HG03139 (cell line): ENCODE measurements at regions not wholly inside any gene's neighbourhood (a gene's known extent, or its start where the extent isn't known, plus 50 kb on each side); places are given as distances from the start of the nearest gene placed in this dataset.
"Not testable (repeated sequence)": the region's sequence is repeated elsewhere in the genome, so short reads cannot be mapped to it uniquely, and the experiment has no call there.

Source experiments
- ATAC-seq: cut with Tn5 transposase; IDR thresholded peaks from one replicate; pipeline ENCODE4 v1.9.1; 2021; ENCODE audit not compliant: unreplicated experiment

DNA sequence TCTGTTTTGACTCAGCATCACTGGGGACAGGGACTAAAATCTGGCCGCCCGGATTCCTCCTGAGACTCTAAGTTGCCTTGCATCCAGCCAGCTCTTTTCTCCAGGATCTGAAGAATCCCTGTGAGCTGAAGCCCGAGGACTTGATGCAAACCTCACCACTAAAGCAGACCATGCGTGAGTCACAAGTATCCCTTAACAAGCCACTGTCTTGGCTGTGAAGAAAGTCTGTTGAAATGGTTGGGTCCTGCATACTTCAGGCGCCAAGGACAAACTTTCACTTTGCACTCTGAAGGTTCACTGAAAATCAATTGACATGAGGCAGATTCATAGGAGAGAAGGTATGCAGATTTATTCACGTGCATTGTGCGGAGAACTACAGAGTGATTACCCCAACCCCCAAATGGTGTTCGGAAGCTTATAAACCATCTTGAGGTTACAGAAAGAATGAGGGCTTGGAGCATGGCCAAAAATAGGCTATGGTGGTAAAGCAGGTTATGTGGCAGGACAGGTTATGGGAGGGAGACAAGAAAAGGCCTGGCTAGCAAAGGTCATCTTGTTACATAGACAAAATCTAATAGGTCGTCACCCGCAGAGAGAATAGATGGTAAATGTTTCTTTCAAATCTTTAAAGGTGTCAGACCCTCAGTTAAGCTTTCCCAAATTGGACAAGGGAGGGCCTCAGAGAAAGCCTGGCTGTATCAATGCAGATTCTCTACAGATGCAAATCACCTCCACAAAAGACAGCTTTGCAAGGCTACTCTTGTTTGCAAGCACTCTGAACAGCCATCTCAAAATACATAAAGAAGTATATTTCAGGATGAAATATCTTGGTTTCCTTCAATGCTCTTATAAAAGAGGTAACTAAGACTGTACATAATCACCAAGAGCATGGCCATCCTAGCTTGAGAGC lies 126.3 kb upstream of the PLAAT1 start:
- no peak for ATAC-seq

DNA sequence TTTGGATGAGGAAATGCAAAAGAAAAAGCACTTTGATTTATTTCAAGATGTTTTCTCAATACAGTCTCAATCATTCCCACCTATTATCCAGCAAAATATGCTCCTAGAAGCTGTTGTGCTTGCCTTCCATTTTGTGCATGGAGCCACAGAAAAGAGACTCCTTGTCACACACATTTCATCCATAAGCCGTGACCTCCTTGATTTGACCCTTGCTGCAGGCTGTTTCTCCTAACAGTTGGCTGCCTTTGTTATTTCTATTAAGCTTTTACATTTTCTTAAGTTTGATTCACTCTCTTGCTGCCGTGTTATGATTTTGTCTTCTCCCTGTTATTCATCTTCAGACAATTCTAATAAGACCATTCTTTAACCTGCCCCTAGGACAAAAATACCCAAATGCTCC lies 124.2 kb upstream of the PLAAT1 start:
- no peak for ATAC-seq

DNA sequence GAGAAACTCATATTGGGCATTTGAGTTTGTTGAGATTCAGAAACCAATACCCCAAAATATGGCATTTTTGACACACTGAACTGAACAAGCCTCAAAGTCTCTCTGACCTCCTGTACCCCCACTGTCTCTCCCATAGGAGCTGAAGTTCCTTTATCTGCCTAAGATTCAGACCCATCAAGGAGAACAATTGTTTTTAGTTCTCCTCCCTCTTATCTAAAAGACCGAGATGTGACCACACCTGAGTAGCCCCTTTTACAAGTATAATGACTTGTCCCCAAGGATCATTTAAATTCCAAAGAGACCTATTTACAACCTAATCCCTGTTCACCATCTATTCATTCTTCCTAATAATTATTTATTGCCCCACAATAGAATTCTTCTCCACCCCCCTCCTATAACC lies 122.1 kb upstream of the PLAAT1 start:
- no peak for ATAC-seq

DNA sequence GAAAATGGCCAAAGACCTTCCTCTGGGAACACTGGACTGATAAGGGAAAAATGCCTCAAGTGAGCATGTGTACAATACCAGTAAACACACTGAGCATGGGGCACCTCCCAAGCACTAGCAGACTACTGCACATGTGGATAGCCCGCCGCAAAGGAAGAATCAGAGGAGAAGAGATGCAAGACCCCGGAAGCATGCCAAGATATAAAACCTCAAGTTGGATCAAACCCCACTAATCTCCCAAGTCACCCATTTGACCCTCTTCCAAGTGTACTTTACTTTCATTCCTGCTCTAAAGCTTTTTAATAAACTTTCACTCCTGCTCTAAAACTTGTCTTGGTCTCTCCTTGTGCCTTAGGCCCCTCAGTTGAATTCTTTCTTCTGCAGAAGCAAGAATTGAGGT lies 121.1 kb upstream of the PLAAT1 start:
- ATAC-seq = no peak

GRCh38 chr3:193124861-193125260 lies 116.2 kb upstream of the PLAAT1 start:
- no peak for ATAC-seq

- ATAC-seq = no peak
Observed at GRCh38 chr3:193129607-193130006, 111.4 kb upstream of the PLAAT1 start.

DNA sequence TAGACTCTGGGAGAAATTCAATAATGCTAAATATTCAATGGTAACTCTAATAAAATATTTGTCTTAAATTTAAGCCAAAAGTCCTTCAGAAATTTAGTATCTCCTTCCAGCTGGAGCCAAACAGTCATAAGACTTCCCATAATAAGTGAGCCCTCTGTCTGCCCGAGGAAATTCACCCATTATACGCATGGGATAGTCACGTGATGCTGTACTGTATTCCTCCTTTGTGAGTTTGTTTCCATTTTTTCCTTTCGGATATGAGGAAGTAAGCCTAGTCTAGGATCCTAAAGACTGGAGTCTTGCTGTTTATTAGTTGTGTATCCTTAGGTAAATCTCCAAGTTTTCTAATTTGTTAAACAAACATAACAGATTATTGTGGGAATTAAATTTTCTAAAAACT lies 110.4 kb upstream of the PLAAT1 start:
- ATAC-seq = no peak

GRCh38 chr3:193132241-193132640 lies 108.8 kb upstream of the PLAAT1 start:
- ATAC-seq = no peak

DNA sequence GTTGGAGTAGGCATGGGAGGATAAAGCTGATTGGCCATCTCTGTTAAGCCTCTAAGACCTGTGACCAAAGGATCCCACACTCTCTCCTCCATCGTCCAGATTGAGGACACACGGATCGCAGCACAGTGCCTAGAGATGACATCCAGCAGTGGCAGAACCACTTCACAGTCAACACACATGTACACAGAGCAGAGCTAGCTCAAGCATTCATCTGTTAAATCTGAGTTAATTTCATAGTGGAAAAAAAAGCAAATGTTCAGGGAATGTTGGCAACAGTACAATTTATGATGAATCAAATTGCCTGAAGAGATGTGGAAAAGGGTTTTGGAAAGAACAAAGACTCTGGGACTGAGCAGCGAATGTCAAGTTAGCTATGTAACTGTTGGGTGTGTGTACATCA lies 108.1 kb upstream of the PLAAT1 start:
- ATAC-seq = no peak

DNA sequence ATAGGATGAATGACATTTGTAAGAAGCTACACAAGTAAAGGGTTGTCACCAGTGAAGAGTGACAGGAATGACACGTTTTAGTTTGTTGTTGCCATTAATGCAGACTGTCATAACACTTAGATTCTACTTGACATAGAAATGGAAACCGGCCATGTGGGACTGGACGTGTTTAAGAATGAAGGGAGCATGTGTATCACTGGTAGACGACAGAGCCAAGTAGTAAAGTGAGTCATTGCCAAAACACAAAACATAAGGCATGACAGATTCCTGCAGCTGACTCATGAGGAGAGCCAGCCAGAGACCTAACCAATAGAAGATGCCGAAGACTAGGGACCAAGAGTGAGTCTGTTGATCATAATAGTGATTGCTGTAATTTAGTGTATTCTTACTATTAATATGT lies 106.2 kb upstream of the PLAAT1 start:
- no peak for ATAC-seq

DNA sequence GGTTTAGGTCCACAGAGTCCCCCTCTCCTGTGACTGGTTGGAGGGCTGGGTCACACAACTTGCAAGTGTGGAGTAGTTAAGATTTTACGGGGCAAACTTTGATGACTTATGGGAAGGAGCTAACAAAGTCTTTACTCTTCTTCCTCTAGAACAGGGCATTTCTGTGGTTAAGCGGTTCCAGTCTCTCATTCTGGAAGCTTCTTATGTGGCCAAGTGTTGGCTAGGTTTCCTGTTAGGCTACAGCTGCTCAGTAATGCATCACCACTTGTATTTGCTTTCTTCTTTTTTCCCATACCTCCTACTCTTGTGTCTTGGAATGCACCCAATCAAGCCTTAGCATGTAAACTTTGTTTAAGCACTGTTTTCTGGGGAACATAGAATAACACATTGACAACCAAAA lies 100.6 kb upstream of the PLAAT1 start:
- no peak for ATAC-seq

- no peak for ATAC-seq
Observed at GRCh38 chr3:193145248-193145647, 95.8 kb upstream of the PLAAT1 start.

DNA sequence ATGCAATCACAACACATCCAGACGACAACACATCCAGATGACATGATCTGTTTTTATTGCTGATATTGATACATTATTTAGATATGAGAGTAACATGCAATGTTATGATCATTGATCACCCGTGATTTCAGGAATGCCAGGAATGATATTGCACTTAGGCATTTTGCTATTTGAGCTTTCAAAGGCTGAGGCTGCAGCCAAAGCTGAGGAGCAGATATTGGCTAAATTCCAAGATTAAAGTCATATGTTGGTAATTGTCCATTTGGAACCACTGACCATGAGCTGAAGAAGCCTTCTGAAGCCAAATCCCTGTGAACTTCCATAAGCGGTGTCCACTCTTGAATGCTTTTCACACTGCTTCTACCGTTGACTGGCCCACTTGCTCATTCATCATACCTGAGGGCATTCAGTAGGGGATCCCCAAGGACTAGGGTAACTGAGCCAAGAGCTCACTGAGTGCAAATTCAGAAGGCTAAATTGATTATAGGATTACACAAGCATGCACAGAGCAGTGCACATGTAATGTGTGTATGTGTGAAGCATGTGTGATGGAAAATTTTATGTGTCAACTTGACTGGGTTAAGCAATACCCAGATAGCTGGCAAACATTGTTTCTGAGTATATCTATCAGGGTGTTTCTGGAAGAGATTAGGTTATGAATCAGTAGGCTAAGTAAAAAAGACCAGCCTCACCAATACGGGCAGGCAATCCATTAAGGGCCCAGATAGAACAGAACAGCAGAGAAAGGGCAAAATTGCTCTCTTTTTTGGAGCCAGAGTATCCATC lies 92.1 kb upstream of the PLAAT1 start:
- no peak for ATAC-seq

GRCh38 chr3:193149998-193150397 lies 91.0 kb upstream of the PLAAT1 start:
- no peak for ATAC-seq

DNA sequence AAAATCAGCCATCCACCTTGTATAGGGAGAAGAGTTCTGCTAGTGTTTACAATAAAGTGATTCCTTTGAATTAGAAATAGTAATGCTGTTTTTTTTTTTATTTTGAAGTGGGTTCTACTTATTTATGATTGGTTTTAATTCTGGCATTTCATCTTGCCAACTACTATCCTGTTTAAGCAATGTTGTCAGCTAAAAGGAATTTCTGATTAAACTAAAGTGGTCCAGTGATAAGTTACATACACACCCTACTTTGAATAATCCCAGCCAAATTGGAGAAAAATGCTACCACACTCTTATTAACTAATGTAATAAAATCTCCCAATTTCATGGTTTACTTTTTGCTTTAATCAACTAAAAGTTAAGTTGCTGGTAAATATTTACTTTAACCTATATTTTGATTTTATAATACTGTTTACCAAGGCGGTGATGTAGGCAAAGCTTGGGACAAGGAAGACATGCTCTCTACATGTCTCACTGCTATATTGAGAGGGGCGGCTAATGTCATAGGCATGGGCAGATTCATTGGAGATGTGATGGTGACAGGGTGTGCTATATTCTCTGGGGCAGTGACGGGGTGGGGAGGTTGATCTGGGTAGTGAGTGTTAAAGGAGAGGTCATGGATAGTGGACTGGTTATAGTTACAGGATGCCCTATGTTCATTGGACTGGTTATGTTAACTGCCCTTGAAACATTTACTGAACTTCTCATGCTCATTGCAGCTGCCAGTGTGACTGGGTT lies 85.8 kb upstream of the PLAAT1 start:
- not testable (repeated sequence) for ATAC-seq

- ATAC-seq = no peak
Observed at GRCh38 chr3:193157051-193157450, 84.0 kb upstream of the PLAAT1 start.

- no peak for ATAC-seq
Observed at GRCh38 chr3:193165431-193166120, 75.4 kb upstream of the PLAAT1 start.

DNA sequence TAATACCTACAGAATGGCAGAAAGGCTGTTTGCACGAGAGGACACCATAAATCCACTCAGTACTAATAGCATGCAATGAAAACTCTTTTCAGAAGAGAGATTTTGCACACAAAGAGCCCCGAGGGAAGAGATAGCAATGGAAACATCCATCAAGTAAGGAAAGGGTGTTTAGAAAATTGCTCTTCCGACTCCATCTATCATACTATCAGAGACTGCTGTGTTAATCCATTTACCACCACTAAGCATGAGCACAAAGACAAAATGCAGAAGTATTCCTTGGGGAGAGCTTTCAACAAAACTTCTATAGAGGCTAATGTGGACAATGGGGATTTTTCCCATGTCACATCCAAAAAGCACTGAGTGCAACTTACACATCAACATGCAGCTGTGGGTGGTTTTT lies 72.1 kb upstream of the PLAAT1 start:
- no peak for ATAC-seq

DNA sequence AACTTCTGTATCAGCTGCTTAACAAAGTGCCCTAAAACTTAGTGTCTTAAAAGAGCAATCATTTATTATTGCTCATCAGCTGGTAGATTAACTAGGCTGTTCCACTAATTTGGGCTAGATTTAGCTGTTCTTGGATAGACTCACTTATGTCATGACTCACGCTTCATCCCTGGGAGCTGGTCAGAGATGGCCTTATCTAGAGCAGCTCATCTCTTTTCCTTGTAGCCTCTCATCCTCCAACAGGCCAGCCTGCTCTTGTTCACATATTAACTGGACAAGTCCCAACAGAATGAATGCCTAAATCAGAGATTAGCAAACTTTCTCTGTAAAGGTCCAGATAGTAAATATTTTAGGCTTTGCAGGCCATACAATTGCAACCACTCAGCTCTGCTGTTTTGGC lies 66.9 kb upstream of the PLAAT1 start:
- ATAC-seq = no peak

- ATAC-seq = not testable (repeated sequence)
Observed at GRCh38 chr3:193179332-193180012, 61.5 kb upstream of the PLAAT1 start.
